ENCODE measurements at regions not wholly inside any gene's neighbourhood (a gene's known extent, or its start where the extent isn't known, plus 50 kb on each side); places are given as distances from the start of the nearest gene placed in this dataset.

GRCh38 chr7:41418337-41418736 lies 284.6 kb downstream of the INHBA start:
- no peak for TF ChIP-seq TAF1 (conservative IDR thresholded peaks at IDR 0.05)
- no peak for TF ChIP-seq HNF4G (IDR thresholded peaks at IDR 0.05)
- TF ChIP-seq MAX (IDR thresholded peaks at IDR 0.05) = peak; percentile 40
- no peak for TF ChIP-seq CTCF (IDR thresholded peaks at IDR 0.05; ENCODE audit: low read depth, low read length, missing input control)
- peak; percentile 27 to 57 for TF ChIP-seq RAD21 (IDR thresholded peaks at IDR 0.05)
- TF ChIP-seq EGR1 (IDR thresholded peaks at IDR 0.05; ENCODE audit: low read depth in 2 of 2) = peak in 1 of 2 donors; percentile 10
- no peak for TF ChIP-seq GABPA (IDR thresholded peaks at IDR 0.05 in 1 of 2, conservative IDR thresholded peaks at IDR 0.05 in 1 of 2)

All from liver (tissue), 3 donors.